Lower leg skin (tissue), 3 donors: ENCODE measurements at regions not wholly inside any gene's neighbourhood (a gene's known extent, or its start where the extent isn't known, plus 50 kb on each side); places are given as distances from the start of the nearest gene placed in this dataset.

ENCODE experiments used
- CTCF ChIP-seq, 3 donors: fragments of 450-650 bp; IDR thresholded peaks; one replicate each; pipeline ENCODE4 v1.5.1; 2016; ENCODE audit warnings: antibody characterized with exemption in 3 of 3, mild to moderate bottlenecking in 3 of 3, moderate library complexity in 2 of 3
- POLR2A ChIP-seq, 2 donors: fragments of 450-650 bp; IDR thresholded peaks; one replicate each; pipeline ENCODE4 v1.6.1; 2016 to 2017; ENCODE audit warnings: antibody characterized with exemption in 2 of 2, mild to moderate bottlenecking in 1 of 2, moderate library complexity in 1 of 2

- TF ChIP-seq CTCF (IDR thresholded peaks at IDR 0.05) (no peak), POLR2A (IDR thresholded peaks at IDR 0.05) (no peak)
Observed at GRCh38 chr12:97216848-97217247, 245.8 kb upstream of the RMST start.
